Progenitor cell of endocrine pancreas (in vitro differentiated cells): ENCODE measurements at regions not wholly inside any gene's neighbourhood (a gene's known extent, or its start where the extent isn't known, plus 50 kb on each side); places are given as distances from the start of the nearest gene placed in this dataset.

ENCODE experiments used
- DNase-seq: peaks from one replicate; pipeline ENCODE4 v3.0.0; 2021; ENCODE audit warnings: low spot score; ENCODE audit not compliant: unreplicated experiment
- H3K27ac Mint-ChIP-seq: 2 replicates; pipeline ENCODE4 v1.8.0; 2021; ENCODE audit warnings: mild to moderate bottlenecking, moderate library complexity, mixed read lengths
- H3K27me3 Mint-ChIP-seq: 2 replicates; pipeline ENCODE4 v1.8.0; 2021; ENCODE audit warnings: mixed read lengths
- H3K36me3 Mint-ChIP-seq: 2 replicates; pipeline ENCODE4 v1.8.0; 2022; ENCODE audit warnings: mixed read lengths; ENCODE audit not compliant: insufficient read depth
- H3K4me1 Mint-ChIP-seq: 2 replicates; pipeline ENCODE4 v1.8.0; 2021; ENCODE audit warnings: low read depth, mixed read lengths
- H3K4me3 Mint-ChIP-seq: 2 replicates; pipeline ENCODE4 v1.8.0; 2021; ENCODE audit warnings: low read depth, mild to moderate bottlenecking, moderate library complexity, mixed read lengths
- H3K9me3 Mint-ChIP-seq: 2 replicates; pipeline ENCODE4 v1.8.0; 2021; ENCODE audit warnings: low read depth, mixed read lengths
- TF ChIP-seq, protein P1 (sequence below): fragments of 200-600 bp; sonication (generic); IDR thresholded peaks from one replicate; pipeline ENCODE4 v1.5.0; 2021; ENCODE audit warnings: antibody characterized with exemption, mild to moderate bottlenecking; ENCODE audit not compliant: unreplicated experiment

- DNase-seq: no peak
- Mint-ChIP-seq H3K9me3 (peaks cover 3% of the 10 kb centered on the region), H3K27ac (no peak overlapping the region), H3K4me3 (no peak overlapping the region), H3K36me3 (no peaks in the 10 kb centered on the region), H3K4me1 (no peaks in the 10 kb centered on the region), H3K27me3 (peaks cover 7% of the 10 kb centered on the region)
- TF ChIP-seq, protein P1, sequence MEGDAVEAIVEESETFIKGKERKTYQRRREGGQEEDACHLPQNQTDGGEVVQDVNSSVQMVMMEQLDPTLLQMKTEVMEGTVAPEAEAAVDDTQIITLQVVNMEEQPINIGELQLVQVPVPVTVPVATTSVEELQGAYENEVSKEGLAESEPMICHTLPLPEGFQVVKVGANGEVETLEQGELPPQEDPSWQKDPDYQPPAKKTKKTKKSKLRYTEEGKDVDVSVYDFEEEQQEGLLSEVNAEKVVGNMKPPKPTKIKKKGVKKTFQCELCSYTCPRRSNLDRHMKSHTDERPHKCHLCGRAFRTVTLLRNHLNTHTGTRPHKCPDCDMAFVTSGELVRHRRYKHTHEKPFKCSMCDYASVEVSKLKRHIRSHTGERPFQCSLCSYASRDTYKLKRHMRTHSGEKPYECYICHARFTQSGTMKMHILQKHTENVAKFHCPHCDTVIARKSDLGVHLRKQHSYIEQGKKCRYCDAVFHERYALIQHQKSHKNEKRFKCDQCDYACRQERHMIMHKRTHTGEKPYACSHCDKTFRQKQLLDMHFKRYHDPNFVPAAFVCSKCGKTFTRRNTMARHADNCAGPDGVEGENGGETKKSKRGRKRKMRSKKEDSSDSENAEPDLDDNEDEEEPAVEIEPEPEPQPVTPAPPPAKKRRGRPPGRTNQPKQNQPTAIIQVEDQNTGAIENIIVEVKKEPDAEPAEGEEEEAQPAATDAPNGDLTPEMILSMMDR: no peak
These were observed 138.6 kb downstream of the LSMEM1 start for GRCh38 chr7:112619343-112619742.

DNA sequence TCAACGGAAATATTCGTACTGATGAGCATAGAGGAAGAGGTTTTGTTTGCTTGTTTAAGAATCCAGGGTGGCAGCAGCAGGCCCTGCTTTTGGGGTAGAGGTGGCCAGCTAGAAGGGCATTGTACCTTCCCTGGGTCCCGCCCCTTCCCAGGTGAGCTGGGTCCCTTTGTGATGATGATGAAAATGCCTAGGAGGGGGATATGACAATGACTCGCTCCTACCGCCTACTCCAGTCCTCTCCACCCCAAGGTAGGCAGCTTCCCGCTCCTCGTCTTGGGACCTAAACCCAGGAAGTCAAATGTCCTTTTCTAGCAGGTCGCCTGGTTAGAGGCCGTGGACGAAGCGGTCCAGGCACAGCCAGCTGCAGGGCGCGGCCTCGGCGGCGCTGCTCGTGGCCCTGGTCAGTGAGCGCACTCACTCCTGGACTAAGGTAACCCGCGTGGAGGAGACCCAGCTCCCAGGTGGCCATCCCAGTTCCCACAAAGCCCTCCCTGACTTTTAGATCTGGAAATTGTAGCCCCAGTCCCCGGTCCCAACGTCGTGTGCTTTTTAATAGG lies 141.4 kb downstream of the LSMEM1 start:
- TF ChIP-seq, protein P1: no peak
- H3K4me1 Mint-ChIP-seq: no peaks in the 10 kb centered on the region
- peaks cover 4% of the 10 kb centered on the region for H3K27me3 Mint-ChIP-seq
- H3K27ac Mint-ChIP-seq: no peak overlapping the region
- H3K36me3 Mint-ChIP-seq: no peaks in the 10 kb centered on the region
- H3K9me3 Mint-ChIP-seq: peaks cover 3% of the 10 kb centered on the region
- DNase-seq: no peak
- H3K4me3 Mint-ChIP-seq: no peak overlapping the region

DNA sequence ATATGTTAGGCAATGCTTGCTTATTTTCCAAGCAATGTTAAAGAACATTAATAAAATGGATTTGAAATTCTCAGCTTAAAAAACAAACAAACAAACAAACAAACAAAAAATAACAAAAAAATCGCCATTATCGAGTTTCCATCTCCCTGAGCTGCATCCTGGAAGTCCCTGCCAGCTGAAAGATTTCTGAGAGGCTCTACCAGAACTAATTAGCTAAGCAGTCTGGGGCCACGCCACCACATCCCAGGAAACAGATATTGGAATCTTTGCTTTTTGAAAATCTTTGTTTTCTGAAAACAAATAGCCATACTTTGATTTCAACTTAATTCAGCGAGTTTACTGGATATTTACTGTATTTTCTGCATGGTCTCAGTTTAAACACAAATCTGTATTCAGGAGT lies 143.6 kb downstream of the LSMEM1 start:
- Mint-ChIP-seq H3K36me3 (peaks cover 1% of the 10 kb centered on the region), H3K4me3 (no peak overlapping the region), H3K9me3 (peaks cover 8% of the 10 kb centered on the region), H3K27me3 (no peaks in the 10 kb centered on the region), H3K27ac (no peak overlapping the region), H3K4me1 (no peaks in the 10 kb centered on the region)
- TF ChIP-seq, protein P1: no peak
- DNase-seq: no peak

DNA sequence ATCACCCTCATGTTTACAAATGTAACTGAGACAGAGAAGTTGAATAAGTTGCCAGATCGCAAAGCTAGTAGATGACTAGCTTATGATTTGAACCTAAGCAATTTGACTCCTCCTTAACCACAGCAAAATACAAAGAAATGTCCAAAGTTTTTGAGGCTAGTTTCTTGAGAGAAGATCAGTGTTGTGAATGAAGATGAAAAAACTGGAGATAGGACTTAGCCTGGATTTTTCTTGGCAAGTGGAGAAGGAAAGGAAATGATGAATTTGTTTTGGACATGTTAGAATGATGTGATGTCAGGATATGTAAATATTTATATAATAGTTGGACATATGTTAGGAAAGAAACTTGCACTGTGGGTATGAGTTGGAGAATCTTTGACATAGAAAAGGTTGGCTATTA lies 149.8 kb downstream of the LSMEM1 start:
- peaks cover 5% of the 10 kb centered on the region for H3K9me3 Mint-ChIP-seq
- no peak overlapping the region for H3K4me3 Mint-ChIP-seq
- H3K36me3 Mint-ChIP-seq: peaks cover 1% of the 10 kb centered on the region
- no peak for DNase-seq
- H3K4me1 Mint-ChIP-seq: peaks cover 4% of the 10 kb centered on the region
- no peaks in the 10 kb centered on the region for H3K27me3 Mint-ChIP-seq
- TF ChIP-seq, protein P1: no peak
- no peak overlapping the region for H3K27ac Mint-ChIP-seq

DNA sequence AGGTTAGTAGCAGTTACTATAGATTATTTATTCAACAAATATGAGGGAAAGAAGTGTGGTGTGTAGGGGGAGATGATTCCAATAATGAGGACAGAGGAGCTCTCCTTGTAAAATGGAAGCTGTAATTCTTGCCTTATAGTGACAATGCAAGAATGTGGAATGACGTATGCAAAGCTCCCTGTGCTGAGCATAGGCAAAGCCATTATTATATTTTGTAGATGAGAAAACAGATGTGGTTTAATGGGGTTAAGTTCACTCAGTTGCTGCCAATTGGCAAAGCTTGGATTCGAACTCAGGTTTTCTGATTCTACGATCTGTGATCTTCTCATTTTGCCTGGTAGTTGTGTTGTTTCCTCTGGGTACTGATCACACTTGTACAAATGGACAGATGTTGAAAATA lies 153.3 kb downstream of the LSMEM1 start:
- peaks cover 5% of the 10 kb centered on the region for H3K9me3 Mint-ChIP-seq
- no peaks in the 10 kb centered on the region for H3K36me3 Mint-ChIP-seq
- TF ChIP-seq, protein P1: no peak
- peaks cover 4% of the 10 kb centered on the region for H3K4me1 Mint-ChIP-seq
- no peak for DNase-seq
- no peak overlapping the region for H3K27ac Mint-ChIP-seq
- H3K4me3 Mint-ChIP-seq: no peak overlapping the region
- no peaks in the 10 kb centered on the region for H3K27me3 Mint-ChIP-seq
